ENCODE measurements at regions not wholly inside any gene's neighbourhood (a gene's known extent, or its start where the extent isn't known, plus 50 kb on each side); places are given as distances from the start of the nearest gene placed in this dataset.
A peak's percentile ranks its signal among the peaks of the same experiment; 100 is the strongest.

GRCh38 chr3:182583545-182583944 is 209.8 kb upstream of the ATP11B start:
- intact Hi-C loops (cut with micrococcal nuclease; ENCODE audit: unreplicated experiment) = no loop called here
- no TSS peak for BruUV-seq (replicated peaks)
- Mint-ChIP-seq H3K36me3 (ENCODE audit: insufficient read depth, unreplicated experiment) (no peaks in the 10 kb centered on the region), H3K4me1 (ENCODE audit: low read depth, unreplicated experiment) (peaks cover 14% of the 10 kb centered on the region), H3K4me3 (ENCODE audit: unreplicated experiment) (no peak overlapping the region), H3K27ac (ENCODE audit: unreplicated experiment) (no peak overlapping the region), H3K27me3 (ENCODE audit: insufficient read depth, unreplicated experiment) (no peaks in the 10 kb centered on the region), H3K9me3 (ENCODE audit: unreplicated experiment) (no peaks in the 10 kb centered on the region)
- DNase-seq = no peak
- POLR2A ChIA-PET = no interaction called here
- Histone ChIP-seq H3K36me3 (ENCODE audit: control insufficient read depth, insufficient read depth, low read length) (no peaks in the 10 kb centered on the region), H3K4me3 (ENCODE audit: low read depth, low read length) (no peak overlapping the region), H3K4me1 (0 out of 2 replicates have a peak, but pooled peaks cover 6% of the 10 kb centered on the region), H3K9me3 (no peaks in the 10 kb centered on the region; the same call in 1 of the 2 replicates), H3K27me3 (replicated peaks; ENCODE audit: control insufficient read depth, insufficient read depth, low read length) (no peaks in the 10 kb centered on the region)
- TF ChIP-seq CTCF (IDR thresholded peaks at IDR 0.05; ENCODE audit: insufficient read depth in 1 of 2, low read depth in 1 of 2, low read length in 1 of 2, severe bottlenecking in 1 of 2, unreplicated experiment in 1 of 2) = no peak
- CTCF ChIA-PET = no interaction called here

- POLR2A ChIA-PET = no interaction called here
- intact Hi-C loops (cut with micrococcal nuclease; ENCODE audit: unreplicated experiment) = no loop called here
- Mint-ChIP-seq H3K27me3 (ENCODE audit: insufficient read depth, unreplicated experiment) (no peaks in the 10 kb centered on the region), H3K36me3 (ENCODE audit: insufficient read depth, unreplicated experiment) (no peaks in the 10 kb centered on the region), H3K27ac (ENCODE audit: unreplicated experiment) (no peak overlapping the region), H3K4me1 (ENCODE audit: low read depth, unreplicated experiment) (peaks cover 14% of the 10 kb centered on the region), H3K9me3 (ENCODE audit: unreplicated experiment) (no peaks in the 10 kb centered on the region), H3K4me3 (ENCODE audit: unreplicated experiment) (peak overlapping the region; percentile 30)
- Histone ChIP-seq H3K36me3 (ENCODE audit: control insufficient read depth, insufficient read depth, low read length) (no peaks in the 10 kb centered on the region), H3K27me3 (replicated peaks; ENCODE audit: control insufficient read depth, insufficient read depth, low read length) (no peaks in the 10 kb centered on the region), H3K4me3 (ENCODE audit: low read depth, low read length) (no peak overlapping the region), H3K4me1 (0 out of 2 replicates have a peak, but pooled peaks cover 6% of the 10 kb centered on the region), H3K9me3 (peaks cover 4% of the 10 kb centered on the region)
- peak in 1 of 2 experiments; percentile 24 for DNase-seq
- TF ChIP-seq CTCF (IDR thresholded peaks at IDR 0.05; ENCODE audit: insufficient read depth in 1 of 2, low read depth in 1 of 2, low read length in 1 of 2, severe bottlenecking in 1 of 2, unreplicated experiment in 1 of 2) = no peak
- no TSS peak for BruUV-seq (replicated peaks)
- CTCF ChIA-PET = no interaction called here
Observed at GRCh38 chr3:182585532-182586150, 207.7 kb upstream of the ATP11B start.

- ChIA-PET POLR2A (no interaction called here), CTCF (no interaction called here)
- Histone ChIP-seq H3K27me3 (replicated peaks; ENCODE audit: control insufficient read depth, insufficient read depth, low read length) (no peaks in the 10 kb centered on the region), H3K4me3 (ENCODE audit: low read depth, low read length) (no peak overlapping the region), H3K36me3 (ENCODE audit: control insufficient read depth, insufficient read depth, low read length) (no peaks in the 10 kb centered on the region), H3K9me3 (peaks cover 4% of the 10 kb centered on the region), H3K4me1 (peaks cover 16% of the 10 kb centered on the region)
- H3K36me3 Mint-ChIP-seq (ENCODE audit: insufficient read depth, unreplicated experiment) = no peaks in the 10 kb centered on the region
- H3K27ac Mint-ChIP-seq (ENCODE audit: unreplicated experiment) = no peak overlapping the region
- no peak overlapping the region for H3K4me3 Mint-ChIP-seq (ENCODE audit: unreplicated experiment)
- no peaks in the 10 kb centered on the region for H3K9me3 Mint-ChIP-seq (ENCODE audit: unreplicated experiment)
- BruUV-seq (replicated peaks) = no TSS peak
- H3K27me3 Mint-ChIP-seq (ENCODE audit: insufficient read depth, unreplicated experiment) = no peaks in the 10 kb centered on the region
- H3K4me1 Mint-ChIP-seq (ENCODE audit: low read depth, unreplicated experiment) = peaks cover 19% of the 10 kb centered on the region
- intact Hi-C loops (cut with micrococcal nuclease; ENCODE audit: unreplicated experiment) = no loop called here
- no peak for DNase-seq
- TF ChIP-seq CTCF (IDR thresholded peaks at IDR 0.05; ENCODE audit: insufficient read depth in 1 of 2, low read depth in 1 of 2, low read length in 1 of 2, severe bottlenecking in 1 of 2, unreplicated experiment in 1 of 2) = no peak
Observed at GRCh38 chr3:182592747-182593146, 200.6 kb upstream of the ATP11B start.
